ENCODE measurements at regions not wholly inside any gene's neighbourhood (a gene's known extent, or its start where the extent isn't known, plus 50 kb on each side); places are given as distances from the start of the nearest gene placed in this dataset.

DNA sequence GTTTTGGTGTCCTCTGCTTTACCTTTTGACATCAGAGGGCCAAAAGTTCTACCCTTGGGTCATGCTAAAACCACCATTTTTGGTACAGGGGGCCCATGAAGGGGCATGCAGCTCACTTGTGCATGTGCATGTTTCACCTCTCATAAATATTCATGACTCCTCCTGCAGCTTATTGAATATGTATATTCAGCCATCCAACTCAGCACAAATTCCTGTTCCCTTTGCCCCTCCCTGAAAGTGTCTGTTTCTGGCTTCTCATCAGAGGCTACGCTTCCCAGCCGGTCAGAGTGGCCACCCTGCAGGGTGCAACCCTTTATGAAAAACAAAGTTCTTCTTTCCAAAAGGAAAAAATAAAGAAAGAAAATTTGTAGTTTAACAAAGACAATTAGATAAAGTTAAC, 82.3 kb upstream of the UQCRFS1 start:
- DNase-seq (ENCODE audit: low read depth in 1 of 2, low spot score in 1 of 2) = no peak
- TF ChIP-seq JUND (IDR thresholded peaks at IDR 0.05; ENCODE audit: low read depth) = no peak
- in situ Hi-C loops (cut with HindIII; ENCODE audit: low pct_unique_long_range_greater_than_20kb, low sequenced_read_pairs) = no loop called here

DNA sequence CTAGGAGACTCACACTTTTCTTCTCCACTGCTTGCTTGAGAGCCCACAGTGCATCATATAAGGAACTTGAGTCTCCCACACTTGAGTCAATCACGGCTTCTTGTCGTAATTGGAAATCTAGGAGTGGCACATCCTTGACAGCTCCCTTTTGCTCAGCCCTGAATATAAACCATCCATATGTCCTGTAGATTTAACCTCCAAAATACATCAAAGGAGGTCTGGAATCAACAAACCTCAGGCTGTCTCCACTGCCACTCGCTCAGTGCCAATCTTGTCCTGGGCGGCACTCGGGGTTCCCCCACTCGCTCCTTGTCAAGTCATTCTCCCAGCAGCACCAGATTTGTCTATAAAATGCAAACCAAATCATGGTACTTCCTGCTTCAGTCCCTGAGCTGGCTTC, 84.4 kb upstream of the UQCRFS1 start:
- in situ Hi-C loops (cut with HindIII; ENCODE audit: low pct_unique_long_range_greater_than_20kb, low sequenced_read_pairs) = no loop called here

DNA sequence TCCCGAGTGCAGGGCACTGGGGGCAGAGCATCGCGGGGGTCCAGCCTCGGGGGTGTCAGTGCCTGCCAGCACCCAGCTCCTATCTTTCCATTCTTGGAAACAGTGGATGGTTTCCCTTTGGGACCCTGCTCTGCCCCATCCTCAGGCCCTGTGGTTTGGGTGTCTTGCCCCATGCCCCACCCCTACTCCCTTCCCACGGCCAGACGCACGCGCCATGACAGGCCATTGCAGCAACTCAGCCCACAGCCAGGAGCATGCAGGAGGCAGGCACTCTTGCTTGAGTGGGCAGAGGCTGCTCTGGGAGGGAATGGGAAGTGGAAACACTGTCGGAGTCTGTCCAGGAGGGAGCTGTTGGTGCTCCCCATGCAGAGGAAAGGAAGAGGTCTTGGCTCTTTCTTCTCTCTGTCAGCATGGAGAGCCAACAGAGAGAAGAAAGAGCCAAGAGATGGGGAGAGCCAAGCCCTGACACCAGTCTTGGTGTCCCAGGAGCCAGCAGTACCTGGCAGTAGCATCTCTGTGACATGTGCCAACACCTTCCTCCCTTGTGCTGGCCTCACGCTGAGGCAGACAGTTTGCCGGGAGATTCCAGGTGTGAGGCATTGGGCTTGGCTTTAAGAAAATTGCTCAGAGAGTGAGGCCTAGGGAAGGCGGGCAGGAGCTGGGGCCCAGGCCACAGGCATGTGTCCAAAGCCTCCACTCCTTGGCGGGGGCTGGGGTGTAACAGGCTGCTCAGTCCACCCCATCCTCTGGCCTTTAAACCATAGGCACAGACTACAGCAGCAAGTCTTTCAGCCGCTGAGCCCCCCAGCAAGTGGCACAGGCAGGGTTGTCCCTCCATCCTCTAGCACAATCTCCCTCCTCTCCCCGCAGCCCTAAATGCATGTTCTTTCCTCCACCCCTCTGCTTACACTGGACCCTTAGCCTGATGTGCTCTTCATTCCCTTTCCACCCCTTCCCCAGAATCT, 86.7 kb upstream of the UQCRFS1 start:
- in situ Hi-C loops (cut with HindIII; ENCODE audit: low pct_unique_long_range_greater_than_20kb, low sequenced_read_pairs) = no loop called here
- TF ChIP-seq JUND (IDR thresholded peaks at IDR 0.05; ENCODE audit: low read depth) = no peak
- DNase-seq (ENCODE audit: low read depth in 1 of 2, low spot score in 1 of 2) = no peak

More for the DNA sequence above, 84.4 kb upstream of the UQCRFS1 start:
- no peak for TF ChIP-seq JUND (IDR thresholded peaks at IDR 0.05; ENCODE audit: low read depth)
- no peak for DNase-seq (ENCODE audit: low read depth in 1 of 2, low spot score in 1 of 2)

DNA sequence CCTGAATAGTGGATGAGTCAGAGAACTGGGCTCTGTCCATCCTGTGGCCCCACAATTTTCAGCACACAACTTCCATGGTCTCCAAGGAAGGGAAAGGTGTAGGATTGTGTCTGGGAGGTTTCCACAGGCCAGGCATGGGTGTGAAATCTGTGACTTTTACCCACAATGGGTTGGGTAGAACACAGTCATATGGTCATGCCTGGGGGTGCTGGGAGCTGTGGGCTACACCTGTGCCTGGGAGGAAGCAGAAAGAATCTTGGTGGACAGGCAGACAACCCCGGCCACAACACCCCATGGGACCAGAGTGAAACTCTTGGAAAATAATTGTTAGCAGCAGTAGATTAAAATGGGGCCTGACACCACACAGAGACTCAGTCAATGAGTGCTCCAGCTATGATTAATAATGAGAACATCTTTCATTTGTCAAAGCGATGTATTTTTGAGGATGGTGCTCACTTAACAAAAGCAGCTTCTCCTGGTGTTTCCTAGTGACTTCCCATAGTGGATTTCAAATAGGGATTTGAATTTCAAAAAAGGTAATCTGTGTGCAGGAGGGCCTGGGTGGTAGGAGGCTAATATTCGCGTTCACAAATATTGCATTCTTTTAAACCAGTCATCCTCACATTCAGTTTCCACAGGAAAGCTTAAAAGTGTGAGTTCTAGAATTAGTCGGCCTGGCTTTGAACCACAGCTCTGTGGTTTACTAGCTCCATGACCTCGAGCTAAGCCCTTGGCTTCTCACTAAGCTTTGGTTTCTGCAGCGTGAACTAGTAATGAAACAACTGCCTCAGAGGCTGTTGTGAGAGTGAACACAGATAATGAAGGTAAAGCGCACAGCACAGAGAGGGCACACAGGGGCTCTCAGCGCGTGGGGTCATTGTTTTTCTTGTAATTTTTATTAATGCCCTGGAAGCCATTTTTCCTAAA, 89.3 kb upstream of the UQCRFS1 start:
- in situ Hi-C loops (cut with HindIII; ENCODE audit: low pct_unique_long_range_greater_than_20kb, low sequenced_read_pairs) = no loop called here
- no peak for TF ChIP-seq JUND (IDR thresholded peaks at IDR 0.05; ENCODE audit: low read depth)

DNA sequence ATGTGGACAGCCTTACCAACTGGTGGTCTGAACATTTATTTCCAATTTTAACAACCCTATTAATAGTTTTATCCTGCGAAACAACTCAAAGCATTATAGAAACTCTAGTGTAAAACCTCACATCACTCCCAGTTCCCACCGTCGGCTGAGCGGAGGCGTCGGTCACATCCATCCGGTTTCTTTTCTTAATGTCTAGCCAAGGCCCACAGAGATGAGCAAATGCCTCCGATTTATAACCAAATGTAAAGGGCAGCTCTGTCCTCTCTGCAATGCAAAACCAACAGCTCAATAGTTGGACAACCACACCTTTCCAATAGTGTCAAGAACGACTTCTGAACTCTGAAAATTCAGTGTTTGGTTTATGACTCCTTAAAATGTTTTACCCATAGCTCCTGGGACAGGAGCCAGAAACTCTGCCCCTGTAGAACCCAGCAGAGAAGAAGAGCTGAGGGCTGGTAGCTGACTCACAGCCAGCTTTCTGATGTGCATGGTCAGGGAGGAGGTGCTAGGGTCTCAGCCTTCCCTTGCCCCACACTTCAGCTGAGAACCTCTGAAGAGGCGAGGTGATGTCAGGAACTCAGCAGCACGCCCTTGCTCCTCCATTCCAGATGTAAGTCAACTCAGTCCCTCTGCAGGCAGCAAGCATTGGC, 90.2 kb upstream of the UQCRFS1 start:
- in situ Hi-C loops (cut with HindIII; ENCODE audit: low pct_unique_long_range_greater_than_20kb, low sequenced_read_pairs) = no loop called here
- DNase-seq (ENCODE audit: low read depth in 1 of 2, low spot score in 1 of 2) = no peak
- TF ChIP-seq JUND (IDR thresholded peaks at IDR 0.05; ENCODE audit: low read depth) = no peak

More for the DNA sequence above, 89.3 kb upstream of the UQCRFS1 start:
- no peak for DNase-seq (ENCODE audit: low read depth in 1 of 2, low spot score in 1 of 2)

DNA sequence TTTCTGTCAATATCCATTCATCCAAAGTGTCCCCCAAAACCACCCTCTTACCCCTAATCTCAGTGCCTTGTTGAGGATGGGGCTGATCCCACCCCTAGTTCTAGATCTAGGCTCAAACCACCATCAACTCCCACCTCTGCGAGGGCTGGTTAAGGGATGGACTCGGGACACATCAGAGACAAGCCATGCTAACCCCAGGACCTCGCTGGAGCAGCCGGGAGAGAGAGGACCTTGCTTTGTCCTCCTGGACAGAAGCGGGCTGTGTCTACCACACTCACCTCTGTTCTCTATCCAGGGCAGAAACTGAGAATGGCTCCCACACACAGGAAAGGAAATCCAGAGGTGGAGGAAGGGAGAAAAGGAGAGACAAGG, 90.8 kb upstream of the UQCRFS1 start:
- in situ Hi-C loops (cut with HindIII; ENCODE audit: low pct_unique_long_range_greater_than_20kb, low sequenced_read_pairs) = no loop called here
- no peak for TF ChIP-seq JUND (IDR thresholded peaks at IDR 0.05; ENCODE audit: low read depth)
- DNase-seq (ENCODE audit: low read depth in 1 of 2, low spot score in 1 of 2) = no peak

DNA sequence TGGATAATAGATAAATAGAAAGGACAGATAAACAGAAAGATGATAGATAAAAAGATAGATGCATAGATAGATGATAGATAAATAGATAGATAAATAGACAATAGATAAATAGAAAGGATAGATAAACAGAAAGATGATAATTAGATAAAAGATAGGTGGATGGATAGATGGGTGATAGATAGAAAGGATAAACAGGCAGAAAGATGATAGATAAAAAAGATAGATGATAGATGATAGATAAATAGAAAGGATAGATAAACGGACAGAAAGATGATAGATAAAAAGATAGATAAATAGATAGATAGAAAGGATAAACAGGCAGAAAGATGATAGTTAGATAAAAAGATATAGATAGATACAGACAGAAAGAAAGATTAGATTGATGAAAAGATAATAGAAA, 92.3 kb upstream of the UQCRFS1 start:
- DNase-seq (ENCODE audit: low read depth in 1 of 2, low spot score in 1 of 2) = no peak
- no peak for TF ChIP-seq JUND (IDR thresholded peaks at IDR 0.05; ENCODE audit: low read depth)
- in situ Hi-C loops (cut with HindIII; ENCODE audit: low pct_unique_long_range_greater_than_20kb, low sequenced_read_pairs) = no loop called here

DNA sequence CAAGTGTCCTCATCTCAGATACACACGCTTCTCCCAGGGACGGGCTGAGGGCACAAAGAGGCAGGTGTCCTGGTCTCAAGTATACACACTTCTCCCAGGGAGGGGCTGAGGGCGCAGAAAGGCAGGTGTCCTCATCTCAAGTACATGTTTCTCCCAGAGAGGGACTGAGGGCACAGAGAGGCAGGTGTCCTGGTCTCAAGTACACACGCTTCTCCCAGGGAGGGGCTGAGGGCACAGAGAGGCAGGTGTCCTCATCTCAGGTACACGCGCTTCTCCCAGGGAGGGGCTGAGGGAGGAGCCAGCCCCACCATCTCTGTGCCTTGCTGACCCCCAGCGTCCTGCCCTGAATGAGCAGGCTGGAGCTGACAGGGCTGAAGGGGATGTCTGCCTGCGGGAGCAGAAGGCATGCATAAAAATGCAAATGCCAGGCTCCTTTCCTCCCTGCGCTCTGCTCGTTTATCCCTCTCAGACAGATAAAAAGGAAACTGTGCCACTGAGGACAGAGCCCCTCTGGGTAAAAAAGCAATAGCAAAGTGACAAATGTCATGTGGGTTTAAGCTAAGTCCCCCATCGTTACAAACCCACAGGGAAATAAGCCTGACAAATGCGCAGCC, 96.1 kb upstream of the UQCRFS1 start:
- no peak for TF ChIP-seq JUND (IDR thresholded peaks at IDR 0.05; ENCODE audit: low read depth)
- in situ Hi-C loops (cut with HindIII; ENCODE audit: low pct_unique_long_range_greater_than_20kb, low sequenced_read_pairs) = no loop called here
- DNase-seq (ENCODE audit: low read depth in 1 of 2, low spot score in 1 of 2) = no peak

DNA sequence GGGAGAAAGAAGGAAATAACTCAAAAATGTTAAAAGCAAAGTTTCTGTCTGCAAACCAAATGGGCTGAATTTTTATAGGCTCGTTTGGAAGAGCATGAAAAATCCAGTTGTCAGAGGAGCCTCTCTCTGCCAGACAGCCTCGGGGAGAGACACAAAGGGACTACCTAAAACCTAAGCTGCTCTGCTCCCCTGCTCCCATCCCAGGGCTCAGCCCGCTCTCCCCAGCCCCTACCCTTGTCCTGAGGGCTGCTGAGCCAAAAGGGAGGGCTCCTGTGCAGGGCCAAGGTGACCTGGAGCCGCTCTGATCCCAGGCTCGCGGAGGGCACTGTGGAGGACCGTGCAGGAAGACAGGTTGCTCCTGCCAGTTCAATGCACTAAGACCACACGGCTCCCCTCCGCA, 96.7 kb upstream of the UQCRFS1 start:
- TF ChIP-seq JUND (IDR thresholded peaks at IDR 0.05; ENCODE audit: low read depth) = no peak
- in situ Hi-C loops (cut with HindIII; ENCODE audit: low pct_unique_long_range_greater_than_20kb, low sequenced_read_pairs) = no loop called here
- no peak for DNase-seq (ENCODE audit: low read depth in 1 of 2, low spot score in 1 of 2)

DNA sequence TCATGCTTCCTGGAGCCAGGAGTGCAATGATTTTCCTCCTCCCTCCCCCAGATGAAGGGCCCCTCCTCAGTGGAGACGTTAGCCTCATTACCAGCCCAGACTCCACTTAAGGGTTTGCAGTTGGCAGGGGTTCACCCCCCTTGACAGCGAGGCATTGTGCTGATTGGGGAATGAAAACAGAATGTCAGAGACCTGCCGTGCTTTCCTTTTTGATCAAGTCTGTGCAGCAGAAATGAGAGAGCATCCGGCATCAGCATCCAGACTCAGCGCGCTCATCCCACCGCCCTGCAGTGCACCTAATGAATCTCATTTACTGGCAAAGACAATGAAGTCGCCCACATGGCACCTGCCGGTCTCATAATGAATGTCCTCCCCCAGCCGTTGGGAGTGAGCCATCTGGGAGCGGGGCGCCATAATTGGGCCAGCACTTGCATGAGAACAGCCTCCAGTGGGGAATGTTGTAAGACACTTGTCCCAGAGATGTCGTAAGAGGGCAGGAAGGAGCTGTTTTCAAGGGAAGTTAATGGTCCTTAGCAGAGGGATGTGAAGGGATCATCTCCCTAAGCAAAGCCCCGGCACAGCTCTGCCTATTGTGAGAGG, 98.3 kb upstream of the UQCRFS1 start:
- in situ Hi-C loops (cut with HindIII; ENCODE audit: low pct_unique_long_range_greater_than_20kb, low sequenced_read_pairs) = no loop called here
- DNase-seq (ENCODE audit: low read depth in 1 of 2, low spot score in 1 of 2) = peak in 1 of 2 experiments; percentile 18

DNA sequence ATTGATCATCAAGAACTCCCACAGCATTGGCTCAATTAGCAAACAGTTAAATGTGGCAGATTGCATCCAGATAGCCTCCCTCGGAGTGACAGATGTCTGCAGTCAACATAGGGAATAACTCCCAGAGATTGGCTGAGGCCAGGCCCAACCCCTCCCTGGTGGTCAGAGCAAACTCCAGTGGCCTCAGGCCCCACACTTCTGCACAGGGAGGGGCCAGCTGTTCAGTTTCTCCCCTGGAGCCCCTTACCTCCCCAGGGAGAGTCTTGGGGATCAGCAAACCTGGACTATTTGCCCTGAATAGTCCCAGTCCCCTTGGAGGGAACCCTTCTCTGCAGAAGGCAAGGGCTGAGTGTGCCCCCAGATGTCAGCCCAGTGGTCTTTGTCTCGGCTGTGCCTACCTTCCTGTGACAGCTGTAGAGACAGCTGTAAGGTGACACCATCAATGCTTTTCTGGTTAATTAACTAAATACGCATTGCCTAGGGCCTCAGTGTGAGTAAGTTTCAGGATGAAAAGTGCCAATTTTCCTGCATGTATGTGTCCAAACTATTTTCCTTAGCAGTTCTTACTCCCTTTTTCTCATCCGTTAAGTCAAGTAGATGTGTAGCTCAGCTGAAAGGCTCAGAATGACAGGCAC, 102.7 kb upstream of the UQCRFS1 start:
- no peak for DNase-seq (ENCODE audit: low read depth in 1 of 2, low spot score in 1 of 2)
- in situ Hi-C loops (cut with HindIII; ENCODE audit: low pct_unique_long_range_greater_than_20kb, low sequenced_read_pairs) = no loop called here
- no peak for TF ChIP-seq JUND (IDR thresholded peaks at IDR 0.05; ENCODE audit: low read depth)

More for the DNA sequence above, 98.3 kb upstream of the UQCRFS1 start:
- no peak for TF ChIP-seq JUND (IDR thresholded peaks at IDR 0.05; ENCODE audit: low read depth)

Data from T47D (cell line).